ENCODE measurements at regions not wholly inside any gene's neighbourhood (a gene's known extent, or its start where the extent isn't known, plus 50 kb on each side); places are given as distances from the start of the nearest gene placed in this dataset.

DNA sequence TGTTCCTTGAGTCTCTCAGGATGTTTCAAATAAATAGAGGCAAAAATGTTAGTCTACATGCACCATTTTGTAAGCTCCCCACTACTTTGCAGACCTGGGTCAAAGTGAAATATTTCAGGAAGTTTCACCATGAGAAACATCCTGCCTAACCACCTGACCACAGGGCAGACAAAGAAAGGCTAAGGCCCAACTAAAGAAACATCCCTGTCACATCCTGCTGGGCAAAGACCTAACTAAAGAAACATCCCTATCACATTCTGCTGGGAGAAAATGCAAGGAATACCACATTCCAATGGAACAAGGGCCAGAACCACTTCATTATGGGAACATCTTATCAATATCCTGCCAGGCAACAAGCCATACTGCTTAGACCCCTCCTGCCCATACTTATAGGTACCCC is 1303.4 kb downstream of the TECRL start:
- CTCF ChIA-PET = no interaction called here

More for the DNA sequence above, 1303.4 kb downstream of the TECRL start:
- Histone ChIP-seq H3K4me3 (ENCODE audit: insufficient read depth, low read depth, low read length) (no peak overlapping the region), H3K4me2 (ENCODE audit: low read depth, low read length) (no peak overlapping the region), H2BK120ac (ENCODE audit: low read depth, low read length) (no peak overlapping the region), H2BK15ac (ENCODE audit: low read depth, low read length) (no peak overlapping the region), H3K27me3 (ENCODE audit: control insufficient read depth, insufficient read depth, low read length) (no peaks in the 10 kb centered on the region), H2AFZ (replicated peaks; ENCODE audit: low read length, poor library complexity) (no peak overlapping the region), H2BK20ac (ENCODE audit: low read depth, low read length) (no peak overlapping the region), H3K9me3 (ENCODE audit: control insufficient read depth, insufficient read depth, low read length) (peaks cover 2% of the 10 kb centered on the region; the same call in 1 of the 2 replicates), H3K14ac (replicated peaks; ENCODE audit: low read depth, low read length) (no peak overlapping the region), H3K9ac (ENCODE audit: low read depth, low read length) (no peak overlapping the region), H4K20me1 (ENCODE audit: insufficient read depth, low read length) (no peaks in the 10 kb centered on the region), H3K4ac (ENCODE audit: low read depth, low read length) (no peak overlapping the region), H2BK5ac (ENCODE audit: low read depth, low read length, poor library complexity, severe bottlenecking) (no peak overlapping the region), H2AK9ac (replicated peaks; ENCODE audit: low read depth, low read length, poor library complexity) (no peak overlapping the region), H4K91ac (ENCODE audit: insufficient read depth, low read depth, low read length) (no peak overlapping the region), H3K9me1 (ENCODE audit: insufficient read depth, low read length) (no peaks in the 10 kb centered on the region), H4K5ac (ENCODE audit: low read depth, low read length) (no peak overlapping the region), H3K36me3 (ENCODE audit: control insufficient read depth, insufficient read depth, low read length) (no peaks in the 10 kb centered on the region), H3K79me1 (ENCODE audit: low read depth in 1 of 2, low read length in 2 of 2) (no peaks in the 10 kb centered on the region), H4K8ac (ENCODE audit: low read depth in 2 of 2, low read length in 2 of 2) (no peak overlapping the region), H3K23ac (ENCODE audit: low read depth, low read length) (no peak overlapping the region), H3K18ac (ENCODE audit: low read depth, low read length) (no peak overlapping the region), H2AK5ac (ENCODE audit: low read depth, low read length) (no peak overlapping the region), H3K27ac (ENCODE audit: insufficient read depth, low read length) (no peak overlapping the region), H3K56ac (ENCODE audit: extremely low read depth, insufficient read depth, low read length) (no peak overlapping the region), H3K4me1 (ENCODE audit: control insufficient read depth, insufficient read depth, low read length) (no peaks in the 10 kb centered on the region)
- BruUV-seq (replicated peaks) = no TSS peak
- POLR2A ChIA-PET (ENCODE audit: unreplicated experiment) = no interaction called here
- intact Hi-C loops (cut with micrococcal nuclease) = no loop called here
- TF ChIP-seq RFX5 (IDR thresholded peaks at IDR 0.05; ENCODE audit: low read depth, low read length) (no peak), CHD1 (IDR thresholded peaks at IDR 0.05; ENCODE audit: low read depth, low read length) (no peak), BHLHE40 (IDR thresholded peaks at IDR 0.05; ENCODE audit: low read depth, low read length) (no peak), RCOR1 (IDR thresholded peaks at IDR 0.05; ENCODE audit: insufficient replicate concordance, low read length) (no peak), MAZ (IDR thresholded peaks at IDR 0.05; ENCODE audit: borderline replicate concordance, low read depth, low read length) (no peak), NFE2L2 (IDR thresholded peaks at IDR 0.05; ENCODE audit: low read depth, low read length) (no peak), CEBPB (IDR thresholded peaks at IDR 0.05; ENCODE audit: low read depth, low read length) (no peak), MAFK (IDR thresholded peaks at IDR 0.05; ENCODE audit: low read depth, low read length) (no peak), POLR2A (IDR thresholded peaks at IDR 0.05; ENCODE audit: low read depth, low read length) (no peak), MXI1 (IDR thresholded peaks at IDR 0.05; ENCODE audit: borderline replicate concordance, low read depth, low read length) (no peak), FOS (IDR thresholded peaks at IDR 0.05; ENCODE audit: low read depth, low read length) (no peak), RAD21 (IDR thresholded peaks at IDR 0.05; ENCODE audit: low read length) (no peak), SMC3 (IDR thresholded peaks at IDR 0.05; ENCODE audit: low read depth, low read length) (no peak)
- TF ChIP-seq, protein P1, sequence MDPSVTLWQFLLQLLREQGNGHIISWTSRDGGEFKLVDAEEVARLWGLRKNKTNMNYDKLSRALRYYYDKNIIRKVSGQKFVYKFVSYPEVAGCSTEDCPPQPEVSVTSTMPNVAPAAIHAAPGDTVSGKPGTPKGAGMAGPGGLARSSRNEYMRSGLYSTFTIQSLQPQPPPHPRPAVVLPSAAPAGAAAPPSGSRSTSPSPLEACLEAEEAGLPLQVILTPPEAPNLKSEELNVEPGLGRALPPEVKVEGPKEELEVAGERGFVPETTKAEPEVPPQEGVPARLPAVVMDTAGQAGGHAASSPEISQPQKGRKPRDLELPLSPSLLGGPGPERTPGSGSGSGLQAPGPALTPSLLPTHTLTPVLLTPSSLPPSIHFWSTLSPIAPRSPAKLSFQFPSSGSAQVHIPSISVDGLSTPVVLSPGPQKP (IDR thresholded peaks at IDR 0.05; ENCODE audit: borderline replicate concordance, low read depth, low read length) = no peak
- TF ChIP-seq, protein P2, sequence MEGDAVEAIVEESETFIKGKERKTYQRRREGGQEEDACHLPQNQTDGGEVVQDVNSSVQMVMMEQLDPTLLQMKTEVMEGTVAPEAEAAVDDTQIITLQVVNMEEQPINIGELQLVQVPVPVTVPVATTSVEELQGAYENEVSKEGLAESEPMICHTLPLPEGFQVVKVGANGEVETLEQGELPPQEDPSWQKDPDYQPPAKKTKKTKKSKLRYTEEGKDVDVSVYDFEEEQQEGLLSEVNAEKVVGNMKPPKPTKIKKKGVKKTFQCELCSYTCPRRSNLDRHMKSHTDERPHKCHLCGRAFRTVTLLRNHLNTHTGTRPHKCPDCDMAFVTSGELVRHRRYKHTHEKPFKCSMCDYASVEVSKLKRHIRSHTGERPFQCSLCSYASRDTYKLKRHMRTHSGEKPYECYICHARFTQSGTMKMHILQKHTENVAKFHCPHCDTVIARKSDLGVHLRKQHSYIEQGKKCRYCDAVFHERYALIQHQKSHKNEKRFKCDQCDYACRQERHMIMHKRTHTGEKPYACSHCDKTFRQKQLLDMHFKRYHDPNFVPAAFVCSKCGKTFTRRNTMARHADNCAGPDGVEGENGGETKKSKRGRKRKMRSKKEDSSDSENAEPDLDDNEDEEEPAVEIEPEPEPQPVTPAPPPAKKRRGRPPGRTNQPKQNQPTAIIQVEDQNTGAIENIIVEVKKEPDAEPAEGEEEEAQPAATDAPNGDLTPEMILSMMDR (conservative IDR thresholded peaks at IDR 0.05; ENCODE audit: low read depth, low read length) = no peak
- TF ChIP-seq, protein P3, sequence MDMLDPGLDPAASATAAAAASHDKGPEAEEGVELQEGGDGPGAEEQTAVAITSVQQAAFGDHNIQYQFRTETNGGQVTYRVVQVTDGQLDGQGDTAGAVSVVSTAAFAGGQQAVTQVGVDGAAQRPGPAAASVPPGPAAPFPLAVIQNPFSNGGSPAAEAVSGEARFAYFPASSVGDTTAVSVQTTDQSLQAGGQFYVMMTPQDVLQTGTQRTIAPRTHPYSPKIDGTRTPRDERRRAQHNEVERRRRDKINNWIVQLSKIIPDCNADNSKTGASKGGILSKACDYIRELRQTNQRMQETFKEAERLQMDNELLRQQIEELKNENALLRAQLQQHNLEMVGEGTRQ (IDR thresholded peaks at IDR 0.05; ENCODE audit: low read depth, low read length) = no peak
- no peak for ATAC-seq (ENCODE audit: low read depth)
- in situ Hi-C loops (cut with MboI; ENCODE audit: low sequenced_read_pairs) = no loop called here
- dilution Hi-C loops (cut with HindIII; ENCODE audit: low sequenced_read_pairs, unreplicated experiment) = no loop called here
- no peak for DNase-seq

Measured in IMR-90 (cell line).